ENCODE measurements at regions not wholly inside any gene's neighbourhood (a gene's known extent, or its start where the extent isn't known, plus 50 kb on each side); places are given as distances from the start of the nearest gene placed in this dataset.

GRCh38 chr12:68080577-68080976, 79.0 kb downstream of the IFNG start:
- ChIA-PET CTCF (ENCODE audit: low intra/inter-chr PET ratio, low total read pairs) (no interaction called here), POLR2A (no interaction called here)
- Histone ChIP-seq H3K4me3 (replicated peaks in 1 of 3; ENCODE audit: insufficient read depth in 1 of 3, low read depth in 2 of 3, low read length in 3 of 3) (no peak overlapping the region), H3K27ac (ENCODE audit: extremely low read length, insufficient read depth, low read length) (no peak overlapping the region), H3K4me2 (ENCODE audit: low read depth, low read length) (no peak overlapping the region), H3K79me2 (ENCODE audit: insufficient read depth, low read length) (no peaks in the 10 kb centered on the region), H3K9ac (ENCODE audit: insufficient read depth, low read depth, low read length) (no peak overlapping the region), H3K4me1 (ENCODE audit: insufficient read depth, low read length) (no peaks in the 10 kb centered on the region), H3K27me3 (ENCODE audit: control insufficient read depth in 1 of 2, insufficient read depth in 2 of 2, low read length in 2 of 2) (no peaks in the 10 kb centered on the region), H3K36me3 (replicated peaks in 1 of 2; ENCODE audit: control insufficient read depth in 1 of 2, insufficient read depth in 2 of 2, low read length in 2 of 2) (no peaks in the 10 kb centered on the region), H3K9me3 (ENCODE audit: low read length) (peaks cover 8% of the 10 kb centered on the region; the same call in 1 of the 2 replicates), H2AFZ (ENCODE audit: low read length) (no peak overlapping the region), H4K20me1 (ENCODE audit: insufficient read depth, low read length) (no peaks in the 10 kb centered on the region)
- BruUV-seq (replicated peaks): no TSS peak
- 22% methylated on average over 1 of the region's 1 CpG for WGBS (ENCODE audit: low lambda C conversion rate)
- ATAC-seq (no peak), FAIRE-seq (no peak), DNase-seq (ENCODE audit: low spot score) (no peak)
- intact Hi-C loops (cut with micrococcal nuclease; ENCODE audit: unreplicated experiment): no loop called here
- TF ChIP-seq MTA1 (CRISPR knock-in tag; IDR thresholded peaks at IDR 0.05; ENCODE audit: borderline replicate concordance) (no peak), CREM (IDR thresholded peaks at IDR 0.05) (no peak), CREM (CRISPR knock-in tag; IDR thresholded peaks at IDR 0.05) (no peak), ZNF251 (CRISPR knock-in tag; IDR thresholded peaks at IDR 0.05) (no peak), RAD21 (CRISPR knock-in tag; IDR thresholded peaks at IDR 0.05) (no peak), JUNB (CRISPR knock-in tag; IDR thresholded peaks at IDR 0.05; ENCODE audit: borderline replicate concordance) (no peak)
- in situ Hi-C loops (cut with HindIII; ENCODE audit: extremely low pct_ligation_motif_present, low pct_unique_long_range_greater_than_20kb): no loop called here

- ChIA-PET CTCF (ENCODE audit: low intra/inter-chr PET ratio, low total read pairs) (no interaction called here), POLR2A (no interaction called here)
- Histone ChIP-seq H3K9me3 (ENCODE audit: low read length) (peaks cover 6% of the 10 kb centered on the region; the same call in 1 of the 2 replicates), H3K27me3 (ENCODE audit: control insufficient read depth in 1 of 2, insufficient read depth in 2 of 2, low read length in 2 of 2) (peaks cover 0 to 3% of the 10 kb centered on the region in 2 experiments; a peak in 1 of 5 replicates), H3K4me2 (ENCODE audit: low read depth, low read length) (no peak overlapping the region), H2AFZ (ENCODE audit: low read length) (no peak overlapping the region), H3K79me2 (ENCODE audit: insufficient read depth, low read length) (no peaks in the 10 kb centered on the region), H3K4me1 (ENCODE audit: insufficient read depth, low read length) (no peaks in the 10 kb centered on the region), H3K9ac (ENCODE audit: insufficient read depth, low read depth, low read length) (no peak overlapping the region), H4K20me1 (ENCODE audit: insufficient read depth, low read length) (no peaks in the 10 kb centered on the region), H3K36me3 (replicated peaks in 1 of 2; ENCODE audit: control insufficient read depth in 1 of 2, insufficient read depth in 2 of 2, low read length in 2 of 2) (no peaks in the 10 kb centered on the region), H3K4me3 (replicated peaks in 1 of 3; ENCODE audit: insufficient read depth in 1 of 3, low read depth in 2 of 3, low read length in 3 of 3) (no peak overlapping the region), H3K27ac (ENCODE audit: extremely low read length, insufficient read depth, low read length) (no peak overlapping the region)
- intact Hi-C loops (cut with micrococcal nuclease; ENCODE audit: unreplicated experiment): no loop called here
- in situ Hi-C loops (cut with HindIII; ENCODE audit: extremely low pct_ligation_motif_present, low pct_unique_long_range_greater_than_20kb): no loop called here
- 28% methylated on average over 3 of the region's 4 CpGs for WGBS (ENCODE audit: low lambda C conversion rate)
- no TSS peak for BruUV-seq (replicated peaks)
- no peak for FAIRE-seq
- DNase-seq (ENCODE audit: low spot score): no peak
- TF ChIP-seq ZNF512B (CRISPR knock-in tag; IDR thresholded peaks at IDR 0.05; ENCODE audit: borderline replicate concordance): no peak
- no peak for TF ChIP-seq SMARCC2 (IDR thresholded peaks at IDR 0.05)
- TF ChIP-seq ZXDC (CRISPR knock-in tag; IDR thresholded peaks at IDR 0.05): no peak
- ATAC-seq: no peak
Observed at GRCh38 chr12:68078737-68079136, 80.8 kb downstream of the IFNG start.

Data from HepG2 (cell line).